H9 (cell line): ENCODE measurements at regions not wholly inside any gene's neighbourhood (a gene's known extent, or its start where the extent isn't known, plus 50 kb on each side); places are given as distances from the start of the nearest gene placed in this dataset.

Experiments used
- DNase-seq: peaks from one replicate; pipeline ENCODE4 v3.0.0-alpha.2; 2017
- H2AFZ ChIP-seq: one replicate; pipeline ENCODE4 v1.6.1; 2013; ENCODE audit warnings: mild to moderate bottlenecking, low read length, control low read depth, moderate library complexity
- H2AK5ac ChIP-seq: 2 replicates; pipeline ENCODE4 v1.6.1; 2013; ENCODE audit warnings: low read length, control low read depth, mixed read lengths; ENCODE audit not compliant: insufficient read length
- H2BK120ac ChIP-seq: one replicate; pipeline ENCODE4 v1.6.1; 2013; ENCODE audit warnings: low read depth, mild to moderate bottlenecking, low read length, control low read depth, inconsistent platforms; ENCODE audit not compliant: poor library complexity, severe bottlenecking
- H2BK12ac ChIP-seq: 2 replicates; pipeline ENCODE4 v1.6.1; 2013; ENCODE audit warnings: low read length, control low read depth, mixed read lengths, low read depth; ENCODE audit not compliant: insufficient read length
- H2BK15ac ChIP-seq: 2 replicates; pipeline ENCODE4 v1.6.1; 2013; ENCODE audit warnings: low read depth, low read length, control low read depth
- H2BK20ac ChIP-seq: one replicate; pipeline ENCODE4 v1.6.1; 2013; ENCODE audit warnings: low read depth, mild to moderate bottlenecking, low read length, control low read depth, inconsistent platforms; ENCODE audit not compliant: poor library complexity, severe bottlenecking
- H2BK5ac ChIP-seq: 2 replicates; pipeline ENCODE4 v1.6.1; 2013; ENCODE audit warnings: low read length, control low read depth, mixed read lengths; ENCODE audit not compliant: insufficient read length
- H3K14ac ChIP-seq: 2 replicates; pipeline ENCODE4 v1.6.1; 2013; ENCODE audit warnings: low read length, control low read depth; ENCODE audit not compliant: insufficient read depth
- H3K18ac ChIP-seq: 2 replicates; pipeline ENCODE4 v1.6.1; 2013; ENCODE audit warnings: low read depth, mild to moderate bottlenecking, mixed read lengths, low read length, control low read depth; ENCODE audit not compliant: insufficient read length
- H3K23ac ChIP-seq: 2 replicates; pipeline ENCODE4 v1.6.1; 2013; ENCODE audit warnings: low read length, control low read depth, mixed read lengths, low read depth; ENCODE audit not compliant: insufficient read length
- H3K23me2 ChIP-seq: 2 replicates; pipeline ENCODE4 v1.6.1; 2013; ENCODE audit warnings: low read depth, mild to moderate bottlenecking, mixed read lengths, low read length, control low read depth; ENCODE audit not compliant: insufficient read length, poor library complexity, severe bottlenecking
- H3K27ac ChIP-seq: 2 replicates; pipeline ENCODE4 v1.5.1; 2013; ENCODE audit warnings: low read length, control low read depth, mixed read lengths, low read depth; ENCODE audit not compliant: insufficient read length
- H3K27me3 ChIP-seq: 2 replicates; pipeline ENCODE4 v1.6.1; 2013; ENCODE audit warnings: low read length, control low read depth, inconsistent platforms; ENCODE audit not compliant: insufficient read depth
- H3K4ac ChIP-seq: 2 replicates; pipeline ENCODE4 v1.6.1; 2013; ENCODE audit warnings: low read depth, mild to moderate bottlenecking, control low read depth, inconsistent platforms, low read length, moderate library complexity
- H3K4me1 ChIP-seq: 2 replicates; pipeline ENCODE4 v1.6.1; 2013; ENCODE audit warnings: low read length, control low read depth, inconsistent platforms; ENCODE audit not compliant: insufficient read depth
- H3K4me2 ChIP-seq: 2 replicates; pipeline ENCODE4 v1.6.1; 2013; ENCODE audit warnings: low read length, control low read depth, mixed read lengths; ENCODE audit not compliant: insufficient read length, insufficient read depth
- H3K56ac ChIP-seq: 2 replicates; pipeline ENCODE4 v1.6.1; 2013; ENCODE audit warnings: low read depth, mild to moderate bottlenecking, mixed read lengths, low read length, control low read depth; ENCODE audit not compliant: insufficient read length
- H3K79me1 ChIP-seq: 2 replicates; pipeline ENCODE4 v1.6.1; 2013; ENCODE audit warnings: low read depth, mild to moderate bottlenecking, moderate library complexity, low read length, control low read depth, inconsistent platforms; ENCODE audit not compliant: insufficient read depth, poor library complexity, severe bottlenecking
- H3K79me2 ChIP-seq: 2 replicates; pipeline ENCODE4 v1.6.1; 2013; ENCODE audit warnings: low read length, control low read depth, inconsistent platforms; ENCODE audit not compliant: insufficient read depth
- H3K9ac ChIP-seq: 2 replicates; pipeline ENCODE4 v1.6.1; 2013; ENCODE audit warnings: low read length, control low read depth, mixed read lengths; ENCODE audit not compliant: insufficient read length; ENCODE audit errors: extremely low read depth
- H3K9me3 ChIP-seq: one replicate; pipeline ENCODE4 v1.6.1; 2013; ENCODE audit warnings: low read depth, low read length, inconsistent platforms; ENCODE audit not compliant: control insufficient read depth
- H3T11ph ChIP-seq: one replicate; pipeline ENCODE4 v1.6.1; 2013; ENCODE audit warnings: mild to moderate bottlenecking, low read length, control low read depth, inconsistent platforms
- H4K20me1 ChIP-seq: one replicate; pipeline ENCODE4 v1.6.1; 2013; ENCODE audit not compliant: control insufficient read depth, insufficient read length, insufficient read depth
- H4K5ac ChIP-seq: 2 replicates; pipeline ENCODE4 v1.6.1; 2013; ENCODE audit warnings: low read depth, mild to moderate bottlenecking, mixed read lengths, low read length, control low read depth; ENCODE audit not compliant: insufficient read length
- H4K8ac ChIP-seq: replicated peaks from 2 replicates; pipeline ENCODE4 v1.6.1; 2013; ENCODE audit warnings: low read length, control low read depth, mixed read lengths, low read depth; ENCODE audit not compliant: insufficient read length
- H4K91ac ChIP-seq: 2 replicates; pipeline ENCODE4 v1.6.1; 2013; ENCODE audit warnings: low read depth, mild to moderate bottlenecking, moderate library complexity, mixed read lengths, low read length, control low read depth; ENCODE audit not compliant: insufficient read length
- H3K27ac Mint-ChIP-seq, 3 experiments: 2 replicates in 2 of 3; 3 replicates in 1 of 3; pipeline ENCODE4 v1.8.0; 2020 to 2021; ENCODE audit warnings: mixed read lengths in 3 of 3, mild to moderate bottlenecking in 1 of 3, moderate library complexity in 1 of 3
- H3K27me3 Mint-ChIP-seq: 2 replicates; pipeline ENCODE4 v1.8.0; 2021; ENCODE audit warnings: low read depth, mild to moderate bottlenecking, moderate library complexity, mixed read lengths
- H3K36me3 Mint-ChIP-seq, 3 experiments: 2 replicates in 2 of 3; 3 replicates in 1 of 3; pipeline ENCODE4 v1.8.0; 2020 to 2021; ENCODE audit warnings: low read depth in 3 of 3, mixed read lengths in 3 of 3; ENCODE audit not compliant: insufficient read depth in 1 of 3
- H3K4me1 Mint-ChIP-seq, 2 experiments: 2 replicates each; pipeline ENCODE4 v1.8.0; 2020; ENCODE audit warnings: mixed read lengths in 2 of 2
- H3K4me3 Mint-ChIP-seq, 2 experiments: 2 replicates in 1 of 2; 3 replicates in 1 of 2; pipeline ENCODE4 v1.8.0; 2020 to 2021; ENCODE audit warnings: mild to moderate bottlenecking in 2 of 2, mixed read lengths in 2 of 2, moderate library complexity in 1 of 2
- H3K9me3 Mint-ChIP-seq, 2 experiments: 2 replicates in 1 of 2; 3 replicates in 1 of 2; pipeline ENCODE4 v1.8.0; 2020; ENCODE audit warnings: mild to moderate bottlenecking in 2 of 2, mixed read lengths in 2 of 2, moderate library complexity in 1 of 2
- CTCF ChIP-seq: fragments of 200-600 bp; sonication (generic); conservative IDR thresholded peaks from 3 replicates; pipeline ENCODE4 v1.8.0; 2021; ENCODE audit warnings: antibody characterized with exemption, mild to moderate bottlenecking
- WGBS: extraction: QIAGEN DNeasy Blood & Tissue Kit; methylation state at CpG from one replicate; pipeline ENCODE4 v1.1.7; 2013; ENCODE audit warnings: missing lambda C conversion rate, low lambda C conversion rate, mixed read lengths; ENCODE audit not compliant: insufficient read length; ENCODE audit errors: extremely low coverage; 5-methylcytosine and 5-hydroxymethylcytosine counted together

GRCh38 chr1:73176902-73177301 lies 894.6 kb upstream of the NEGR1 start:
- Histone ChIP-seq H4K8ac (no peak overlapping the region), H3T11ph (no peak overlapping the region), H3K79me1 (no peaks in the 10 kb centered on the region), H2AFZ (no peak overlapping the region), H3K27me3 (no peaks in the 10 kb centered on the region), H3K79me2 (no peaks in the 10 kb centered on the region), H3K4me2 (no peak overlapping the region), H3K4me1 (peaks cover 2% of the 10 kb centered on the region; the same call in 1 of the 2 replicates), H3K23ac (no peak overlapping the region), H3K56ac (no peak overlapping the region), H2BK5ac (no peak overlapping the region), H2BK15ac (no peak overlapping the region), H3K18ac (no peak overlapping the region), H4K20me1 (no peaks in the 10 kb centered on the region), H2BK120ac (no peak overlapping the region), H3K9me3 (no peaks in the 10 kb centered on the region), H4K91ac (no peak overlapping the region), H2BK12ac (no peak overlapping the region), H3K27ac (no peak overlapping the region), H2BK20ac (no peak overlapping the region), H2AK5ac (no peak overlapping the region), H3K23me2 (no peaks in the 10 kb centered on the region), H3K4ac (no peak overlapping the region), H4K5ac (no peak overlapping the region), H3K9ac (no peak overlapping the region), H3K14ac (no peak overlapping the region)
- no peak for TF ChIP-seq CTCF
- Mint-ChIP-seq H3K27me3 (no peaks in the 10 kb centered on the region), H3K9me3 (no peaks in the 10 kb centered on the region), H3K4me3 (no peak overlapping the region), H3K27ac (0 out of 7 replicates have a peak overlapping the region, but pooled peaks of 1 of the 3 experiments have one; percentile 32), H3K4me1 (peaks cover 2 to 6% of the 10 kb centered on the region in 2 experiments; a peak in 3 of 4 replicates), H3K36me3 (no peaks in the 10 kb centered on the region; a peak in 1 of 7 replicates)
- DNase-seq: no peak
- no CpG with 5 or more reads among the region's 2 CpGs for WGBS
